MG63 (cell line): ENCODE measurements at regions not wholly inside any gene's neighbourhood (a gene's known extent, or its start where the extent isn't known, plus 50 kb on each side); places are given as distances from the start of the nearest gene placed in this dataset.

Experiments used
- DNase-seq: peaks from one replicate; pipeline ENCODE4 v3.0.0-alpha.2; 2020
- H3K27me3 ChIP-seq: fragments of 250-450 bp; sonication (Bioruptor Pico); 2 replicates; pipeline ENCODE4 v1.5.1; 2020; ENCODE audit warnings: mild to moderate bottlenecking, moderate library complexity
- H3K36me3 ChIP-seq: fragments of 250-450 bp; sonication (Bioruptor Pico); 2 replicates; pipeline ENCODE4 v1.5.1; 2020; ENCODE audit warnings: mild to moderate bottlenecking, moderate library complexity
- H3K4me3 ChIP-seq: fragments of 250-450 bp; sonication (Bioruptor Pico); 2 replicates; pipeline ENCODE4 v1.5.1; 2020; ENCODE audit warnings: mild to moderate bottlenecking, moderate library complexity
- H3K9me3 ChIP-seq: fragments of 250-450 bp; sonication (Bioruptor Pico); 2 replicates; pipeline ENCODE4 v1.5.1; 2020; ENCODE audit warnings: mild to moderate bottlenecking, moderate library complexity

DNA sequence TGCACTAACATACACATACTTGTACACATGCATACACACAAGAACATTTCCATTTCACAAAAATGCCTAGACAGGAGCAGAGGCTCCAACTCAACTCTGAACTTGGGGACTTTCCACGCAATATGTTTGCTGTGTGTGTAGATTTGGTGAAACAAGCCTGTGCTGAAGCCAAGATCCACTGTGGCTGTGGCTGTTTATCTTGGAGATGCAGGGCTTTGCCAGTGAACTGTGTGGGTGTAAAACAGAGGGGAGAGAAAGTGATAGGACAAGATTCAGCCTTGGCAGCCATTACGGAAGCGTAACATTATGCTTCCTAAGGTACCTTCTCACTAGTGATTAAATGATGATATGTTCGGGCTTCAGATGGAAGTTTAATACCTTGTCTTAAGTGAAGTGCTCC is 73.2 kb upstream of the MBNL2 start:
- H3K4me3 ChIP-seq, result no peak overlapping the region
- H3K9me3 ChIP-seq, result 0 out of 2 replicates have a peak, but pooled peaks cover 2% of the 10 kb centered on the region
- H3K36me3 ChIP-seq, result no peaks in the 10 kb centered on the region
- no peak for DNase-seq
- peaks cover 12% of the 10 kb centered on the region for H3K27me3 ChIP-seq

DNA sequence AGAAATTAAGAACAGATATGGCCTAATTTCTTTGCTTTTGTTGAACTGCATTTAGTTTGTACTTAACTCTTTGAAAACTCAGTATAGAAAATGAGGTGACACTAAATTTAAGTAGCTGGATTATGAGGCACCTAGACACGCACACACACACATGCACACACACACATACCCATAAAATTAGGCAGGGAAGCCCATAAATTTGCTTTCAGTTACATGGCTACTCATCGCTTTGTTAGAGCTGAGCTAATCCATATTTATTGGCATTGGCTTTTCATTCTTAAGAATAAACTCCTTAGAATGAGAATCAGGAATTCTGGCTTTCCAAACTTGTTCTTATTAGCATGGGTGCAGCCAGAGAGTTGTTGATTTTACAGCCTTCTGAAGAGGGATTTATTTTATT is 61.7 kb upstream of the MBNL2 start:
- no peak for DNase-seq
- Histone ChIP-seq H3K9me3 (no peaks in the 10 kb centered on the region), H3K4me3 (no peak overlapping the region), H3K27me3 (no peaks in the 10 kb centered on the region), H3K36me3 (no peaks in the 10 kb centered on the region)

DNA sequence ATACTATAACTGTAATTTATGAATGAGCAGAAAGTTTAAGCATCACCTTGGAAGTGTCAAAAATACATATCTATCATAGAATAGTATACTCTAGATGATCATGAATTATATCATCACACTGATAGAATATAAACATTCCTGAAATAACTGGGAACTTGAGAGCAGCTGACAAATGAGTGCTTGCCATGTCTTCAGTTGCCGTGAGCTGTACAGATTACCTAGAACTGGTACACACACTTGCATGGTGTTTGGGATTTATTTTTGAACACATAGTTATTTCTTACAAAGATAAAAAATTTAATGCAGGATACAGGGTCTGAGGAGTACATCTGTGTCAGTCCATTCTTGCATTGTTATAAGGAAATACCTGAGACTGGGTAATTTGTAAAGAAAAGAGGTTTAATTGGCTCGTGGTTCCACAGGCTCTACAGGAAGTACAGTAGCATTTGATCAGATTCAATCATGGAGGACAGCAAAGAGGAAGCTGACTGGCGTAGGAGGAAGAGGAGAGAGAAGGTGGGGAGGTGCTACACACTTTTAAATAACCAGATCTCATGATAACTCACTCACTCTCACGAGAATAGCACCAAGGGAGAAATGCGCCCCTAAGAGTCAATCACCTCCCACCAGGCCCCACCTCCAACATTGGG is 60.4 kb upstream of the MBNL2 start:
- DNase-seq, result no peak
- Histone ChIP-seq H3K4me3 (no peak overlapping the region), H3K27me3 (no peaks in the 10 kb centered on the region), H3K36me3 (no peaks in the 10 kb centered on the region), H3K9me3 (no peaks in the 10 kb centered on the region)

DNA sequence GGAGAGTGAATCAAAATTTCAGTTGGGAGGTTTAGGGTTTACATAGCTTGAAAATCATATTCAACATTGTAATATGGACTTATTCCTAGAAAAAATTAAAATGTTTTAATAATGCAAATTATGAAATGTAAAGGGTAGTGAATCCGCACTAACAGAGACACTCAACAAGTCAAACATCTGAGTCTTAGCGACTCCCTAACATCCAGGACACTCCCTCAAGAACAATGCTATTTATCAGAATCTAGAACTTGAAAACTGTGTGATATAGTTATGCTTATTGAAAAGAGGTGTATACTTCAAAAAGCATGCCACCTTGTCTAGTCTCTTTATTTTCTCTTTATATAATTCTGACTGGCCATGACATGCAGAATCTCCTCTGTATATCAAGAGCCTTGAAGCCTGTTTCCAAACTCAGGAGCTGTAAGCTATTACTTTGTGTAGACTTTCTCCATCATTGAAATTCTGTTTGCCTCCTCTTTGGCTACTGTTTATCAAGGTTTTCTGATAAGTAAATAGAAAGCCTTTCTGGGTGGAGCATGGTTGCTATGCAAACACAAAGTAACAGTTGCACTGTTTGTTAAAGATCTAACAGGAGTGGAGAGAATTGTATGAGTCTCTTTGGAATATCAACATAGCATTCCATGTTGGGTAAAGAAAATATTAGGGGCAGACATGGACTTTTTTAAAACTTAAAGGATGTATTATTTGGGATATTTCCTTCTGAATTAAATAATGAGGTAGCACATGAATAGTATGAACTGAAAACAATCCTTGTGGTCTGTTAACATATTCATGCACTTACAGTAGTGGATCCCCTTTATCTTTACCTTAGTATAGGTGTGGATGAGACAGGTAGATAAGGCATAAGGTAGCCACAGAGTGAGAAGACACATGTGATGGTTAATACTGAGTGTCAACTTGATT is 56.4 kb upstream of the MBNL2 start:
- H3K36me3 ChIP-seq, result no peaks in the 10 kb centered on the region
- no peaks in the 10 kb centered on the region for H3K9me3 ChIP-seq
- no peak overlapping the region for H3K4me3 ChIP-seq
- DNase-seq, result no peak
- H3K27me3 ChIP-seq, result no peaks in the 10 kb centered on the region

DNA sequence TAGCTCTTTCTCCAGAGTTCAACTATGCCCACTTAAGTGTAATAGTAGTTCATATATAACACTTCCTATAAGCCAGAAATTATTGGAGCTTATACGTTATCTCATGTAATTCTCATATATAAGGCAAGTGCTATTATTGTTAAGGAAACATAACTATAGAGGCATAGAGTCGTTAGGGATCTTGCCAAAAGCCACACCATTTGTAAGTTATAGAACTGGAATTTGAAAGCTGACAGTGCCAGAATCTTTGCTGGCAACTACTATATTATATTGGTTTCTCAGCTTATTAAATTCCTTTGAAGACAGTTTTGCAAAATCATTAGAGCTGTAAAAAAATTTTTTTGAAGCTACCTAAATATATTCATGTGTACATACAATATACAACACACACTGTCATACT is 51.0 kb upstream of the MBNL2 start:
- no peaks in the 10 kb centered on the region for H3K36me3 ChIP-seq
- no peak for DNase-seq
- no peaks in the 10 kb centered on the region for H3K9me3 ChIP-seq
- peaks cover 3% of the 10 kb centered on the region for H3K27me3 ChIP-seq
- no peak overlapping the region for H3K4me3 ChIP-seq
